ENCODE measurements at regions not wholly inside any gene's neighbourhood (a gene's known extent, or its start where the extent isn't known, plus 50 kb on each side); places are given as distances from the start of the nearest gene placed in this dataset.

GRCh38 chr10:85039311-85039710, 710.9 kb downstream of the CCSER2 start:
- no peak for DNase-seq
- no peaks in the 10 kb centered on the region for H3K79me1 ChIP-seq (ENCODE audit: insufficient read depth, low read depth, low read length, poor library complexity, severe bottlenecking)
- no peaks in the 10 kb centered on the region for H3K27me3 ChIP-seq (ENCODE audit: insufficient read depth, low read length)
- H3K4me1 ChIP-seq (ENCODE audit: insufficient read depth, low read length) = no peaks in the 10 kb centered on the region; the same call in 1 of the 2 replicates
- H3K9ac ChIP-seq (ENCODE audit: extremely low read depth, insufficient read length, low read length) = no peak overlapping the region
- no peaks in the 10 kb centered on the region for H3K79me2 ChIP-seq (ENCODE audit: insufficient read depth, low read length)
- Mint-ChIP-seq H3K36me3 (ENCODE audit: insufficient read depth in 1 of 3, low read depth in 3 of 3) (peaks cover 6 to 18% (median 10%) of the 10 kb centered on the region in 3 experiments; a peak in 6 of 7 replicates), H3K9me3 (peaks cover 21 to 23% of the 10 kb centered on the region in 2 experiments), H3K4me1 (peaks cover 10 to 11% of the 10 kb centered on the region in 2 experiments), H3K27me3 (ENCODE audit: low read depth) (peaks cover 2% of the 10 kb centered on the region; the same call in 1 of the 2 replicates), H3K27ac (no peak overlapping the region), H3K4me3 (no peak overlapping the region)
- no peak overlapping the region for H3T11ph ChIP-seq (ENCODE audit: low read length)
- no peak overlapping the region for H3K4me2 ChIP-seq (ENCODE audit: insufficient read depth, insufficient read length, low read length)
- no CpG with 5 or more reads among the region's 1 CpG for WGBS (ENCODE audit: extremely low coverage, insufficient read length, low lambda C conversion rate)
- no peak overlapping the region for H2BK5ac ChIP-seq (ENCODE audit: insufficient read length, low read length)
- no peak overlapping the region for H3K23ac ChIP-seq (ENCODE audit: insufficient read length, low read depth, low read length)
- no peak overlapping the region for H3K18ac ChIP-seq (ENCODE audit: insufficient read length, low read depth, low read length)
- H3K14ac ChIP-seq (ENCODE audit: insufficient read depth, low read length) = no peak overlapping the region
- no peak overlapping the region for H2BK12ac ChIP-seq (ENCODE audit: insufficient read length, low read depth, low read length)
- no peak overlapping the region for H3K56ac ChIP-seq (ENCODE audit: insufficient read length, low read depth, low read length)
- no peak for TF ChIP-seq CTCF (conservative IDR thresholded peaks at IDR 0.05)
- H4K8ac ChIP-seq (replicated peaks; ENCODE audit: insufficient read length, low read depth, low read length) = no peak overlapping the region
- no peak overlapping the region for H2AFZ ChIP-seq (ENCODE audit: low read length)
- no peaks in the 10 kb centered on the region for H3K9me3 ChIP-seq (ENCODE audit: control insufficient read depth, low read depth, low read length)
- H2BK15ac ChIP-seq (ENCODE audit: low read depth, low read length) = no peak overlapping the region
- no peak overlapping the region for H4K91ac ChIP-seq (ENCODE audit: insufficient read length, low read depth, low read length)
- H3K27ac ChIP-seq (ENCODE audit: insufficient read length, low read depth, low read length) = no peak overlapping the region
- no peaks in the 10 kb centered on the region for H3K23me2 ChIP-seq (ENCODE audit: insufficient read length, low read depth, low read length, poor library complexity, severe bottlenecking)
- no peak overlapping the region for H2BK20ac ChIP-seq (ENCODE audit: low read depth, low read length, poor library complexity, severe bottlenecking)
- H3K4ac ChIP-seq (ENCODE audit: low read depth, low read length) = no peak overlapping the region
- no peak overlapping the region for H2BK120ac ChIP-seq (ENCODE audit: low read depth, low read length, poor library complexity, severe bottlenecking)
- no peak overlapping the region for H4K5ac ChIP-seq (ENCODE audit: insufficient read length, low read depth, low read length)
- H2AK5ac ChIP-seq (ENCODE audit: insufficient read length, low read length) = no peak overlapping the region
- no peaks in the 10 kb centered on the region for H4K20me1 ChIP-seq (ENCODE audit: control insufficient read depth, insufficient read depth, insufficient read length)

Data from H9 (cell line).